Heart right ventricle (tissue), 16 donors: ENCODE measurements at regions not wholly inside any gene's neighbourhood (a gene's known extent, or its start where the extent isn't known, plus 50 kb on each side); places are given as distances from the start of the nearest gene placed in this dataset.
"Not testable (repeated sequence)": the region's sequence is repeated elsewhere in the genome, so short reads cannot be mapped to it uniquely, and the experiment has no call there.

Source experiments
- ATAC-seq, 8 donors: fragments of 200-7000 bp; cut with Tn5 transposase; one replicate each; pipeline ENCODE4 v1.9.1; 2020; ENCODE audit warnings: mild to moderate bottlenecking in 8 of 8, moderate library complexity in 8 of 8, moderate number of reproducible peaks in 1 of 8
- DNase-seq, 2 donors: peaks; one replicate each; pipeline ENCODE4 v3.0.0-alpha.2; 2020
- H3K27ac ChIP-seq, 10 donors: fragments of 200-600 bp; sonication (generic) in 2 of 10; one replicate each; pipeline versions ENCODE4 v1.5.0 to v1.8.0; 2020 to 2022; ENCODE audit warnings: mild to moderate bottlenecking in 3 of 10
- H3K27me3 ChIP-seq, 7 donors: fragments of 200-600 bp; one replicate each; pipeline ENCODE4 v1.8.0; 2021 to 2022; ENCODE audit warnings: mild to moderate bottlenecking in 2 of 7
- H3K36me3 ChIP-seq, 9 donors: fragments of 200-600 bp; sonication (generic) in 1 of 9; one replicate each; pipeline versions ENCODE4 v1.5.0 to v1.8.0; 2020 to 2022; ENCODE audit warnings: mild to moderate bottlenecking in 2 of 9
- H3K4me1 ChIP-seq, 9 donors: fragments of 200-600 bp; sonication (generic) in 1 of 9; one replicate each; pipeline versions ENCODE4 v1.5.0 to v1.8.0; 2020 to 2022; ENCODE audit warnings: mild to moderate bottlenecking in 4 of 9
- H3K4me3 ChIP-seq, 10 donors: fragments of 200-600 bp; sonication (generic) in 2 of 10; one replicate each; pipeline versions ENCODE4 v1.5.0 to v1.8.0; 2020 to 2022; ENCODE audit warnings: mild to moderate bottlenecking in 7 of 10, moderate library complexity in 2 of 10
- H3K9me3 ChIP-seq, 11 donors: fragments of 200-600 bp in 10 of 11; sonication (generic) in 2 of 11; one replicate each; pipeline versions ENCODE4 v1.5.0 to v1.8.0; 2013 to 2022; ENCODE audit warnings: mild to moderate bottlenecking in 2 of 11, control low read depth in 1 of 11, moderate library complexity in 1 of 11
- WGBS, 2 donors: extraction: QIAGEN DNeasy Blood & Tissue Kit; methylation state at CpG; one replicate each; pipeline ENCODE4 v1.1.7; 2013; ENCODE audit warnings: inconsistent platforms in 1 of 2; 5-methylcytosine and 5-hydroxymethylcytosine counted together
- intact Hi-C, 10 donors: fragments of 100-400 bp; cut with DNase I; formaldehyde crosslinking; loops; one replicate each; pipeline versions ENCODE4 v1.11.1 to v1.14.2; 2022
- TF ChIP-seq, protein P1 (sequence below), 9 donors: fragments of 200-600 bp; sonication (generic) in 2 of 9; IDR thresholded peaks; one replicate each; pipeline versions ENCODE4 v1.5.0 to v1.8.0; 2021 to 2022; ENCODE audit warnings: antibody characterized with exemption in 9 of 9, mild to moderate bottlenecking in 5 of 9, moderate library complexity in 1 of 9
- donor health status: Arrhythmogenic right ventricular cardiomyopathy.
- donor health status: ischemic (EF 13 %, LVEDD 7.1; RV severe dilation, severe dysfunction).
- donor health status: healthy with polysubstance abuse.
- donor health status: DM: no; HTN: yes; CAD: no.
- donor health status: DM: no; HTN: no; CAD: no.
- donor health status: ischemic (EF 25% LVEDD 6.9; RV normal size, moderate dysfunction).
- donor health status: ischemic (EF 25% LVEDD 5.7; RV mildly dilated, moderate dysfunction).
- donor health status: healthy.
- donor health status: DM: yes; HTN: yes; CAD: no.
- donor health status: Ischemic cardiomyopathy.
- donor health status: ischemic (EF 35%, LVEDD 5.7; RV mildly dilated, moderate dysfunction).
- donor health status: nonischemic (EF 11% LVEDD 7.7; RV severe dilation, severe dysfunction).
- donor health status: DM: yes; HTN: yes; CAD: no.
- donor health status: PGD.
- donor health status: ischemic (EF 29% LVEDD 5.4; RV normal size, mild dysfunction).
- donor health status: nonischemic (EF 23%, LVEDD 6.1; RV moderate dilation, normal function).

GRCh38 chr20:29324516-29325303 is 1932.8 kb upstream of the DEFB115 start:
- H3K36me3 ChIP-seq, DNase-seq, H3K9me3 ChIP-seq, intact Hi-C loops, H3K27ac ChIP-seq, ATAC-seq, H3K4me1 ChIP-seq, H3K4me3 ChIP-seq: not testable (repeated sequence)
- peaks cover 0 to 48% (median 29%) of the 10 kb centered on the region in 7 donors for H3K27me3 ChIP-seq
- 48 to 72% methylated on average over 34 of the region's 34 CpGs for WGBS, 2 donors

- DNase-seq (no peak), ATAC-seq (no peak)
- TF ChIP-seq, protein P1, sequence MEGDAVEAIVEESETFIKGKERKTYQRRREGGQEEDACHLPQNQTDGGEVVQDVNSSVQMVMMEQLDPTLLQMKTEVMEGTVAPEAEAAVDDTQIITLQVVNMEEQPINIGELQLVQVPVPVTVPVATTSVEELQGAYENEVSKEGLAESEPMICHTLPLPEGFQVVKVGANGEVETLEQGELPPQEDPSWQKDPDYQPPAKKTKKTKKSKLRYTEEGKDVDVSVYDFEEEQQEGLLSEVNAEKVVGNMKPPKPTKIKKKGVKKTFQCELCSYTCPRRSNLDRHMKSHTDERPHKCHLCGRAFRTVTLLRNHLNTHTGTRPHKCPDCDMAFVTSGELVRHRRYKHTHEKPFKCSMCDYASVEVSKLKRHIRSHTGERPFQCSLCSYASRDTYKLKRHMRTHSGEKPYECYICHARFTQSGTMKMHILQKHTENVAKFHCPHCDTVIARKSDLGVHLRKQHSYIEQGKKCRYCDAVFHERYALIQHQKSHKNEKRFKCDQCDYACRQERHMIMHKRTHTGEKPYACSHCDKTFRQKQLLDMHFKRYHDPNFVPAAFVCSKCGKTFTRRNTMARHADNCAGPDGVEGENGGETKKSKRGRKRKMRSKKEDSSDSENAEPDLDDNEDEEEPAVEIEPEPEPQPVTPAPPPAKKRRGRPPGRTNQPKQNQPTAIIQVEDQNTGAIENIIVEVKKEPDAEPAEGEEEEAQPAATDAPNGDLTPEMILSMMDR (IDR thresholded peaks at IDR 0.05) = no peak
- Histone ChIP-seq H3K4me1 (no peaks in the 10 kb centered on the region), H3K4me3 (no peak overlapping the region), H3K9me3 (peaks cover 0 to 8% (median under 1%) of the 10 kb centered on the region in 11 donors), H3K36me3 (no peaks in the 10 kb centered on the region), H3K27ac (no peak overlapping the region), H3K27me3 (peaks cover 0 to 50% (median 30%) of the 10 kb centered on the region in 7 donors)
- intact Hi-C loops = no loop called here
- 48 to 68% methylated on average over 20 of the region's 20 CpGs for WGBS, 2 donors
These were observed 1932.2 kb upstream of the DEFB115 start for GRCh38 chr20:29325304-29325640.

- H3K4me3 ChIP-seq, intact Hi-C loops, H3K27ac ChIP-seq, DNase-seq, ATAC-seq, H3K4me1 ChIP-seq, H3K36me3 ChIP-seq: not testable (repeated sequence)
- 36 to 58% methylated on average over 10 to 15 of the region's 17 CpGs for WGBS, 2 donors
- Histone ChIP-seq H3K27me3 (peaks cover 0 to 55% (median 25%) of the 10 kb centered on the region in 7 donors), H3K9me3 (peaks cover 0 to 11% (median 4%) of the 10 kb centered on the region in 11 donors)
These were observed 1931.7 kb upstream of the DEFB115 start for GRCh38 chr20:29325781-29326180.

- Histone ChIP-seq H3K27me3 (peaks cover 0 to 52% (median 21%) of the 10 kb centered on the region in 7 donors), H3K27ac (no peak overlapping the region), H3K36me3 (no peaks in the 10 kb centered on the region), H3K4me3 (no peak overlapping the region), H3K4me1 (no peaks in the 10 kb centered on the region), H3K9me3 (peaks cover 0 to 14% (median 5%) of the 10 kb centered on the region in 11 donors)
- TF ChIP-seq, protein P1 (IDR thresholded peaks at IDR 0.05) = no peak
- ATAC-seq (peak in 6 of 8 donors; percentile 27 to 76 (median 52)), DNase-seq (no peak)
- intact Hi-C loops = no loop called here
- WGBS, 2 donors = 65 to 73% methylated on average over 27 of the region's 27 CpGs
These were observed 1930.9 kb upstream of the DEFB115 start for GRCh38 chr20:29326376-29327070.

DNA sequence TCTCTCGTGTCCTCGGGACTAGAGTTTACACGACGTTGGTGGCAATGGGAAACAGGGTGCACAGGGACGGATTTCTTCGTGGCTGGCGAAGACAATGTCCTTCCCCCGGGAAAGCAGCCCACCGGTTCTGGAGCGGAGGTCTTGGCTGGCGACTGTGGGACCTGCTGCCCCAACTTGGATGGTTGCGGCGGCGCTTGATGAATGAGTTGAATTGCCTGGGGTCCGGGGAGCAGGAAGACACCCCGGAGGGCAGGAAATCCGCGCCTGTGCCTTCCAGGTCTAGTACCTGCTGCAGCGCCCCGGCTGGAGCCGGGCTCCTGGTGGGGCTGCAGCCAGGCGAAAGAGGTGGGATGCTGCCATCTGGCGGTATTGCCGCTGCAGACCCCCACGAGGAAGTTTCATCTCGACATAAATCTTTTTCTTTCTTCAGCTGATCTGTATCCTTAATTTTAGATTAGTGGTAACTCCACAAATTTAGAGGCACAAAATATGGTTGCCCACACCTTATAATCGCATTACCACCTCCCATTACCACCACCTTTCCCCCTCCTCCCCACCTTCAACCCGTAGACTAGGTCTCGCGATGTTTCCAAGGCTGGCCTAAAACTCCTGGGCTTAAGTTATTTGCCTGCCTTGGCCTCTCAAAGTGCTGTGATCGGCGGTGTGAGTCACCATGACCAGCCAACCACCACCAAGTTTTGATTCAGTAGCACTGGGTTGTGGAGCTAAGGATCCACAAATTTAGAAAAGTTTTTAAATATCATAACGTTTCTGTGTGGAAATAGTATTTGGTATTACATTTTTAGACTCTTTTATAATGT is 1929.7 kb upstream of the DEFB115 start:
- TF ChIP-seq, protein P1 (IDR thresholded peaks at IDR 0.05) = peak in 5 of 9 donors; percentile 29 to 55 (median 37)
- DNase-seq, H3K36me3 ChIP-seq, ATAC-seq, H3K4me3 ChIP-seq, intact Hi-C loops, H3K27ac ChIP-seq, H3K4me1 ChIP-seq: not testable (repeated sequence)
- WGBS, 2 donors = 29 to 41% methylated on average over 27 to 32 of the region's 33 CpGs
- H3K9me3 ChIP-seq = peaks cover 0 to 25% (median 5%) of the 10 kb centered on the region in 11 donors
- H3K27me3 ChIP-seq = peaks cover 0 to 42% (median 20%) of the 10 kb centered on the region in 7 donors

GRCh38 chr20:29330429-29331115 is 1926.9 kb upstream of the DEFB115 start:
- intact Hi-C loops, H3K4me3 ChIP-seq, H3K4me1 ChIP-seq, DNase-seq, H3K27ac ChIP-seq, H3K36me3 ChIP-seq, ATAC-seq: not testable (repeated sequence)
- peaks cover 0 to 21% (median 8%) of the 10 kb centered on the region in 7 donors for H3K27me3 ChIP-seq
- WGBS, 2 donors = 45 to 46% methylated on average over 10 of the region's 10 CpGs
- peaks cover 0 to 45% (median 15%) of the 10 kb centered on the region in 11 donors for H3K9me3 ChIP-seq
